Ovary (tissue), 3 donors: ENCODE measurements at regions not wholly inside any gene's neighbourhood (a gene's known extent, or its start where the extent isn't known, plus 50 kb on each side); places are given as distances from the start of the nearest gene placed in this dataset.

Experiments used
- EP300 ChIP-seq: sonication (generic); formaldehyde crosslinking; IDR thresholded peaks from one replicate; pipeline ENCODE4 v1.6.1; 2017; ENCODE audit warnings: antibody characterized with exemption
- POLR2A ChIP-seq: fragments of 450-650 bp; IDR thresholded peaks from one replicate; pipeline ENCODE4 v1.6.1; 2017; ENCODE audit warnings: antibody characterized with exemption, mild to moderate bottlenecking, moderate library complexity
- TF ChIP-seq, protein P1 (sequence below), 3 donors: fragments of 450-650 bp in 2 of 3; fragments of 200-600 bp in 1 of 3; IDR thresholded peaks; one replicate each; pipeline versions ENCODE4 v1.5.1 to v1.8.0; 2016 to 2022; ENCODE audit warnings: antibody characterized with exemption in 3 of 3, mild to moderate bottlenecking in 1 of 3
- donor health status: DM: no; HTN: no; CAD: no.

DNA sequence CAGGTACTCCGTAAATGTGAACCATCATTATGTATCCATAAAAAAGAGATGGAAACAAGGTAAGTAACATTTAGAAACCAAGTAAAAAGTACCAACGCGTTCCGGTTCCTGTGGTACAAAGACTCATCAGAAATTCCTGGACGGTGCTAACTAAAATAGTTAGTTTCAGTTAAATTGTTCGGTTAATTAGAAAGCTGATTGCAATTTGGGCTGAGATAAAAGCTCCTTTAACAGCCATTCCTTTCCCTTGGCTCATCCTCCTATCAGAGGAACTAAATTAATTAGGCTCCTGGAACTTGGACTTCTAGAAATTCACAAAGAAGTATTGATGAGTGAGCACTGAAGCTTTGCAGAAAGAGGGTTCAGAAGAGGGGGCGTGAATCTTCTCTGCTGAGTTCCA lies 63.5 kb downstream of the SOX1 start:
- TF ChIP-seq, protein P1, sequence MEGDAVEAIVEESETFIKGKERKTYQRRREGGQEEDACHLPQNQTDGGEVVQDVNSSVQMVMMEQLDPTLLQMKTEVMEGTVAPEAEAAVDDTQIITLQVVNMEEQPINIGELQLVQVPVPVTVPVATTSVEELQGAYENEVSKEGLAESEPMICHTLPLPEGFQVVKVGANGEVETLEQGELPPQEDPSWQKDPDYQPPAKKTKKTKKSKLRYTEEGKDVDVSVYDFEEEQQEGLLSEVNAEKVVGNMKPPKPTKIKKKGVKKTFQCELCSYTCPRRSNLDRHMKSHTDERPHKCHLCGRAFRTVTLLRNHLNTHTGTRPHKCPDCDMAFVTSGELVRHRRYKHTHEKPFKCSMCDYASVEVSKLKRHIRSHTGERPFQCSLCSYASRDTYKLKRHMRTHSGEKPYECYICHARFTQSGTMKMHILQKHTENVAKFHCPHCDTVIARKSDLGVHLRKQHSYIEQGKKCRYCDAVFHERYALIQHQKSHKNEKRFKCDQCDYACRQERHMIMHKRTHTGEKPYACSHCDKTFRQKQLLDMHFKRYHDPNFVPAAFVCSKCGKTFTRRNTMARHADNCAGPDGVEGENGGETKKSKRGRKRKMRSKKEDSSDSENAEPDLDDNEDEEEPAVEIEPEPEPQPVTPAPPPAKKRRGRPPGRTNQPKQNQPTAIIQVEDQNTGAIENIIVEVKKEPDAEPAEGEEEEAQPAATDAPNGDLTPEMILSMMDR (IDR thresholded peaks at IDR 0.05) = no peak
- TF ChIP-seq POLR2A (no peak), EP300 (no peak)
